Left lung (tissue), 4 donors: ENCODE measurements at regions not wholly inside any gene's neighbourhood (a gene's known extent, or its start where the extent isn't known, plus 50 kb on each side); places are given as distances from the start of the nearest gene placed in this dataset.
A peak's percentile ranks its signal among the peaks of the same experiment; 100 is the strongest.

ENCODE experiments used
- ATAC-seq: fragments of 200-7000 bp; cut with Tn5 transposase; one replicate; pipeline ENCODE4 v1.9.1; 2020; ENCODE audit warnings: moderate library complexity
- DNase-seq, 4 donors: peaks; one replicate each; pipeline ENCODE4 v3.0.0-alpha.2; 2013 to 2020
- H3K27ac ChIP-seq, 2 donors: fragments of 200-600 bp; sonication (generic) in 1 of 2; one replicate each; pipeline versions ENCODE4 v1.5.0 to v1.8.0; 2020 to 2021
- H3K27me3 ChIP-seq, 2 donors: fragments of 200-600 bp; sonication (generic) in 1 of 2; one replicate each; pipeline versions ENCODE4 v1.5.0 to v1.8.0; 2020 to 2021
- H3K36me3 ChIP-seq, 2 donors: fragments of 200-600 bp; sonication (generic) in 1 of 2; one replicate each; pipeline versions ENCODE4 v1.5.0 to v1.8.0; 2020 to 2021
- H3K4me1 ChIP-seq, 2 donors: fragments of 200-600 bp; one replicate each; pipeline ENCODE4 v1.8.0; 2021
- H3K4me3 ChIP-seq, 2 donors: fragments of 200-600 bp; sonication (generic) in 1 of 2; one replicate each; pipeline versions ENCODE4 v1.5.0 to v1.8.0; 2020 to 2021; ENCODE audit warnings: mild to moderate bottlenecking in 1 of 2
- H3K9me3 ChIP-seq, 2 donors: fragments of 200-600 bp; sonication (generic) in 1 of 2; one replicate each; pipeline versions ENCODE4 v1.5.0 to v1.8.0; 2020 to 2021
- CTCF ChIP-seq, 2 donors: fragments of 200-600 bp; sonication (generic) in 1 of 2; IDR thresholded peaks; one replicate each; pipeline versions ENCODE4 v1.5.0 to v1.8.0; 2021; ENCODE audit warnings: antibody characterized with exemption in 2 of 2
- intact Hi-C, 2 donors: fragments of 100-400 bp; cut with DNase I; formaldehyde crosslinking; loops; one replicate each; pipeline versions ENCODE4 v1.11.2 to v1.14.2; 2022
- donor health status: DM: no; HTN: yes; CAD: no.
- donor health status: DM: no; HTN: no; CAD: no.

DNA sequence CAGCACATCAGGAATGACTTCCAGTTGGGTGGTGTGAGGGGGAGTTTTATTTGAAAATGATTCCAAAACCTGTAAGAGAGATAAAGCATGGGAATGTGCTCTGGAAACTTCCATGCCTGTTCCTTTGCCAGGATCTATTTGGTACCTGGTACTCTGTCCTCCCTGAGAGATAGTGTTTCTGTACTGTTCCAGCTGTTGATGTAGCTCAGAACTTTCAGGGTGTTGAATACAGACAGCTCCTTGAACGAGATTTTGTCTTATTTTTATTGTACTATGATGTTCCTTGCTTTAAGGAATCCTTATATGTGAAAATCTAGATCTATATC lies 148.7 kb upstream of the RIPOR2 start:
- intact Hi-C loops = no loop called here
- no peak overlapping the region for H3K27ac ChIP-seq
- no peaks in the 10 kb centered on the region for H3K9me3 ChIP-seq
- no peak overlapping the region for H3K4me3 ChIP-seq
- DNase-seq (no peak), ATAC-seq (no peak)
- H3K27me3 ChIP-seq = no peaks in the 10 kb centered on the region
- H3K4me1 ChIP-seq = peaks cover 0 to 39% of the 10 kb centered on the region in 2 donors
- TF ChIP-seq CTCF (IDR thresholded peaks at IDR 0.05) = no peak
- peaks cover 0 to 77% of the 10 kb centered on the region in 2 donors for H3K36me3 ChIP-seq

DNA sequence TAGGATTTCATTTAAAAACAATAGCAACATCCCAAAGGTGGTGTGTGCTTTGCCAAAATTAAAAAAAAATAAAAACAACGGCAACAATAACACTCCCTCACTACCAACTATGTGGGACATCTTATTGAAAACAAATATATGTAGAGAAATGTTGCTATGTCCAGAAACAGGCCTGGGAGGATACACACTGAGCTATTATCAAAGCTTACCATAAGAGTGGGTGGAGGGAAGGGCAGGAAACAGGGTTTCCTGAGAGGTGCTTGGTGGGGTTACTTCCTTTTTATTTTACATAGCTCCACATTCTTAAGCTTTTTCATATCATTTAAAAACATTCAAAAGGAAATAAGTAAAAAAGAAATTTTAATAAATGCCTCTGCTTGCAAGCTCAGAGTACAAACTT lies 150.0 kb upstream of the RIPOR2 start:
- Histone ChIP-seq H3K27ac (peak overlapping the region; percentile 13 to 63), H3K36me3 (peaks cover 0 to 79% of the 10 kb centered on the region in 2 donors), H3K4me3 (no peak overlapping the region), H3K9me3 (no peaks in the 10 kb centered on the region), H3K4me1 (peaks cover 0 to 46% of the 10 kb centered on the region in 2 donors), H3K27me3 (no peaks in the 10 kb centered on the region)
- intact Hi-C loops = no loop called here
- no peak for TF ChIP-seq CTCF (IDR thresholded peaks at IDR 0.05)
- DNase-seq = no peak
- ATAC-seq = peak; percentile 28

DNA sequence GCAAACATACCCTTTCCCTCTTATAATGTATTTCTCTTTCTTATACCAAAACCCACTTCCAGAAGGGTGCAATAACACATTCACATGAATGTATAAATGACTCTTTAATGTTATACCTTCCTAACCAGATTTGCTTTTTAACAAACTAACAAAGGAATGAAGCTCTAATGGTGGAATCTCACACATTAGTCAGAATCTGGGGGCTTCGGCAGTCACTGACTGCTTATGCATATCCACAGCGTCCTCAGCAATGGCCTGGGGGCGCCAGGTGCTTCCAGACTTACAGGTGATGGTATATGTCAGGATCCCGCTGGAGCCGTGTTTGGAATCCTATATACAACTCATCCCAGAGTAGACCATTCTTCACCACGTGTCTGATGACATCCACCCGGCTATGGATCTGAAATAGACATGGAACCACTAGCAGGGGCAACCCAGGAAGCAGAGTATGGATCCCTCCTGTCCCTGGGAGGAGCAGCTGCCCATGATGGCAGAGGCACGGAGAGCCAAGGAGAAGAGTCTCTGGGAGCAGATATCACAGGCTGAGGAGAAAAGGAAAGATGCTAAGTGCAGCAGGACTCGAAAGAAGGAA lies 150.8 kb upstream of the RIPOR2 start:
- TF ChIP-seq CTCF (IDR thresholded peaks at IDR 0.05) = no peak
- DNase-seq (no peak), ATAC-seq (no peak)
- Histone ChIP-seq H3K4me1 (peaks cover 0 to 46% of the 10 kb centered on the region in 2 donors), H3K9me3 (no peaks in the 10 kb centered on the region), H3K36me3 (peaks cover 0 to 78% of the 10 kb centered on the region in 2 donors), H3K4me3 (no peak overlapping the region), H3K27ac (peak overlapping the region; percentile 13 to 63), H3K27me3 (no peaks in the 10 kb centered on the region)
- intact Hi-C loops = no loop called here

DNA sequence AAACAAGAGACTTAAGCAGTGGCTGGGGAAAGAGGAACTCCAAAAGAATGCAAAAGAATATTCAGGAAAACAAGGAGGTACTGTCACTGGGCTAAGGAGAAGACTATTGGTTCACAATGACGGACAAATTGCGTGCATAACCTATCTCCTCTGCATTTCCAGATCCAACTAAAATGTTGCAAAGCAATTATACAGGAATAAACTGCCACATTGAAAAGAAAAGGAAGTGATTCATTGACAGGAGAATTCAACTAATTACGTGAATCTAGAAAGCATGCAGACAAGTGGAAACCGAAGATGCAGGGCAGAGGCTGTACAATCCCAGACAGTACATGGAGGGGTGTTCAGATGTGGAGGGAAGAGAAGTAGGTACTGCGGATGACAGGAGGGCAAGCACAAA lies 152.8 kb upstream of the RIPOR2 start:
- no peaks in the 10 kb centered on the region for H3K9me3 ChIP-seq
- ATAC-seq (no peak), DNase-seq (no peak)
- TF ChIP-seq CTCF (IDR thresholded peaks at IDR 0.05) = no peak
- peaks cover 0 to 46% of the 10 kb centered on the region in 2 donors for H3K4me1 ChIP-seq
- H3K4me3 ChIP-seq = no peak overlapping the region
- H3K27ac ChIP-seq = peak overlapping the region in 1 of 2 donors; percentile 25
- intact Hi-C loops = no loop called here
- H3K27me3 ChIP-seq = no peaks in the 10 kb centered on the region
- peaks cover 0 to 90% of the 10 kb centered on the region in 2 donors for H3K36me3 ChIP-seq

DNA sequence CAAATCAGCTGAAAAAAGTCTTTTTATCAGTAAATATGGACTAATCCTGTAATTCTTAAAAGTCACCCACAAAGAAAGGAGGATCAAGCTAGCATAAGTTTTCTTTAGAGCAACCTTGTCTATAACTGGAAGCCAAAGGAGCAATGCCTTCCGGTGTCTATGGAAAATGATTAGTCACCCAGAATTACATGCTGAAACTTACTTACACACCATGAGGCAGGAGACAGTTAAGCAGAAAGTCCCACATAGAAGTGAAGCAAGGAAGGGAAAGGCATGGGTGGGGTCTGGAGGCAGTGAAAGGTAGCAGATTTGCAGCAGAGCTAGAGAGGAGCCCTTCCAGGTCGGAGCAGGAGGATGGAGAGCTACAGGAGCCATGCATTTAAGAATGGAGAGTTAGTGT lies 153.7 kb upstream of the RIPOR2 start:
- H3K36me3 ChIP-seq = peaks cover 0 to 88% of the 10 kb centered on the region in 2 donors
- intact Hi-C loops = no loop called here
- H3K27me3 ChIP-seq = no peaks in the 10 kb centered on the region
- H3K9me3 ChIP-seq = no peaks in the 10 kb centered on the region
- DNase-seq = no peak
- no peak overlapping the region for H3K4me3 ChIP-seq
- ATAC-seq = peak; percentile 9
- no peak for TF ChIP-seq CTCF (IDR thresholded peaks at IDR 0.05)
- peaks cover 0 to 46% of the 10 kb centered on the region in 2 donors for H3K4me1 ChIP-seq
- peak overlapping the region in 1 of 2 donors; percentile 13 for H3K27ac ChIP-seq
